BJ (cell line): ENCODE measurements at regions not wholly inside any gene's neighbourhood (a gene's known extent, or its start where the extent isn't known, plus 50 kb on each side); places are given as distances from the start of the nearest gene placed in this dataset.

Experiments used
- CTCF ChIA-PET: fragments of 350-600 bp; formaldehyde crosslinking; extraction: SDS; loops from one replicate; lab custom pipeline; 2021; ENCODE audit warnings: antibody characterized with exemption, inconsistent platforms; lab: Yijun Ruan, JAX
- POLR2A ChIA-PET: fragments of 300-600 bp; sonication (Branson Sonifier 250); formaldehyde crosslinking; extraction: SDS; loops from one replicate; lab custom pipeline; 2021; ENCODE audit warnings: antibody characterized with exemption; lab: Charles Lee
- DNase-seq: peaks from one replicate; pipeline ENCODE4 v3.0.0-alpha.2; 2011; ENCODE audit warnings: low read depth
- H3K27me3 ChIP-seq: 2 replicates; pipeline ENCODE4 v1.6.0; 2011; ENCODE audit warnings: low read length; ENCODE audit not compliant: control insufficient read depth, insufficient read depth
- H3K36me3 ChIP-seq: 2 replicates; pipeline ENCODE4 v1.5.1; 2011; ENCODE audit warnings: low read length; ENCODE audit not compliant: control insufficient read depth, insufficient read depth
- H3K4me3 ChIP-seq: 2 replicates; pipeline ENCODE4 v1.5.1; 2011; ENCODE audit warnings: low read depth, mild to moderate bottlenecking, control low read depth, low read length
- TF ChIP-seq, protein P1 (sequence below): IDR thresholded peaks from 2 replicates; pipeline ENCODE4 v1.5.1; 2011; ENCODE audit warnings: low read depth, mild to moderate bottlenecking, control low read depth, inconsistent platforms, low read length, moderate library complexity; ENCODE audit not compliant: insufficient read depth

DNA sequence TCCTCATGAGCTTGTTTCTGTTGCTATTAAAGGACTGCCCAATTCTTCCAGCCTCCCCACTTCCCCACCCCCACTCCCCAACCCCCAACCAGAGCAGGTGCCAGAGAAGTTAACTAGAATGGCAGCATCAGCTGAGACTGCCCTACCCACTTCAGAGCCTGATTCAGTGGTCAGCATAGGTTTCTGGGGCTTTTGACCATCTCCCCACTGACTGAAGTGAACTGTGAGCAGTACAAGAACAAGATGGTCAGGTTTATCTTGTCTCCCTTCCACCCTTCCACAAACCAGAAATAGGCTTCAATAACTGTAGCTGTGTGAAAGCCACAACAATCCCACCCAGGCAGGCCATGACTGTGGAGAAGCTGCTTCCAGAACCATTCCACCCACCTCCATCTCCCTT is 289.4 kb upstream of the SLC24A2 start:
- ChIA-PET POLR2A (no interaction called here), CTCF (no interaction called here)
- TF ChIP-seq, protein P1, sequence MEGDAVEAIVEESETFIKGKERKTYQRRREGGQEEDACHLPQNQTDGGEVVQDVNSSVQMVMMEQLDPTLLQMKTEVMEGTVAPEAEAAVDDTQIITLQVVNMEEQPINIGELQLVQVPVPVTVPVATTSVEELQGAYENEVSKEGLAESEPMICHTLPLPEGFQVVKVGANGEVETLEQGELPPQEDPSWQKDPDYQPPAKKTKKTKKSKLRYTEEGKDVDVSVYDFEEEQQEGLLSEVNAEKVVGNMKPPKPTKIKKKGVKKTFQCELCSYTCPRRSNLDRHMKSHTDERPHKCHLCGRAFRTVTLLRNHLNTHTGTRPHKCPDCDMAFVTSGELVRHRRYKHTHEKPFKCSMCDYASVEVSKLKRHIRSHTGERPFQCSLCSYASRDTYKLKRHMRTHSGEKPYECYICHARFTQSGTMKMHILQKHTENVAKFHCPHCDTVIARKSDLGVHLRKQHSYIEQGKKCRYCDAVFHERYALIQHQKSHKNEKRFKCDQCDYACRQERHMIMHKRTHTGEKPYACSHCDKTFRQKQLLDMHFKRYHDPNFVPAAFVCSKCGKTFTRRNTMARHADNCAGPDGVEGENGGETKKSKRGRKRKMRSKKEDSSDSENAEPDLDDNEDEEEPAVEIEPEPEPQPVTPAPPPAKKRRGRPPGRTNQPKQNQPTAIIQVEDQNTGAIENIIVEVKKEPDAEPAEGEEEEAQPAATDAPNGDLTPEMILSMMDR, result no peak
- no peaks in the 10 kb centered on the region for H3K27me3 ChIP-seq
- no peak for DNase-seq
- no peak overlapping the region for H3K4me3 ChIP-seq
- no peaks in the 10 kb centered on the region for H3K36me3 ChIP-seq

DNA sequence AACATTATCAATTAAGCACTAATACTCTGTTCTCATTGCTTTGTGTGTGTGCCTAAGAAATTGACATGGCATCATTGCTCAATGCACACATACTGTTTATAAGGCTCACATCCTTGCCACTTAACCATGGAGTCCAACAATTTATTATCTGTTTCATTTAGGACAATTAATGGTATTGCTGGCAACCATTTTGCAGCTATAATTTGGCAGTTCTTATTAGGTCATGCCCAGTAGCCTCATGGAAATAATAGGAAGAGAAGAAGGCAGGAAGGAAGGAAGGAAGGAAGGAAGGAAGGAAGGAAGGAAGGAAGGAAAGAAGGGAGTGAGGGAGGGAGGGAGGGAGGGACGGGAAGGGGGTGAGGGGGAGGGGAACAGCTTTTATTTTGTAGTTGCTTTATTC is 285.5 kb upstream of the SLC24A2 start:
- no peak overlapping the region for H3K4me3 ChIP-seq
- H3K36me3 ChIP-seq, result no peaks in the 10 kb centered on the region
- DNase-seq, result no peak
- POLR2A ChIA-PET, result no interaction called here
- no peaks in the 10 kb centered on the region for H3K27me3 ChIP-seq
- TF ChIP-seq, protein P1, result no peak
- CTCF ChIA-PET, result no interaction called here

DNA sequence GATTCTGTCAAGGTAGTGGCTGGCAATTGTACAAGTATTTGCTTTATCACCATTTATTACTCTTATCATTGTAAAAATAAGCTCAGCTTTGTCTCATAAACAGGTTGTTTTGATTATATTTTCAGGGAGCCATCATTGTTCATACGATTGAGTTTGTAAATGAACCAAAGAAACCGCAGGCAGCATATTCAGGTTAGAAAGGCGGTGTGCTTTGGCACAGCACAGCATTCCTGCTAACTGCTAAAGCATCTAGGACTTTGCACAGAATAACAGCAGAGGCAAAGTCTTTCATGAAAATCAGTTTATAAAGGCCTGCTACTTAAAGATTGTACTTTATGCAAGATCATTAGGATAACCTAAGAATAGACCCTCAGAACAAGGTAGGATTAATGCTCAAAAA is 281.5 kb upstream of the SLC24A2 start:
- Histone ChIP-seq H3K27me3 (no peaks in the 10 kb centered on the region), H3K4me3 (no peak overlapping the region), H3K36me3 (no peaks in the 10 kb centered on the region)
- CTCF ChIA-PET, result no interaction called here
- POLR2A ChIA-PET, result no interaction called here
- TF ChIP-seq, protein P1, result no peak
- no peak for DNase-seq

DNA sequence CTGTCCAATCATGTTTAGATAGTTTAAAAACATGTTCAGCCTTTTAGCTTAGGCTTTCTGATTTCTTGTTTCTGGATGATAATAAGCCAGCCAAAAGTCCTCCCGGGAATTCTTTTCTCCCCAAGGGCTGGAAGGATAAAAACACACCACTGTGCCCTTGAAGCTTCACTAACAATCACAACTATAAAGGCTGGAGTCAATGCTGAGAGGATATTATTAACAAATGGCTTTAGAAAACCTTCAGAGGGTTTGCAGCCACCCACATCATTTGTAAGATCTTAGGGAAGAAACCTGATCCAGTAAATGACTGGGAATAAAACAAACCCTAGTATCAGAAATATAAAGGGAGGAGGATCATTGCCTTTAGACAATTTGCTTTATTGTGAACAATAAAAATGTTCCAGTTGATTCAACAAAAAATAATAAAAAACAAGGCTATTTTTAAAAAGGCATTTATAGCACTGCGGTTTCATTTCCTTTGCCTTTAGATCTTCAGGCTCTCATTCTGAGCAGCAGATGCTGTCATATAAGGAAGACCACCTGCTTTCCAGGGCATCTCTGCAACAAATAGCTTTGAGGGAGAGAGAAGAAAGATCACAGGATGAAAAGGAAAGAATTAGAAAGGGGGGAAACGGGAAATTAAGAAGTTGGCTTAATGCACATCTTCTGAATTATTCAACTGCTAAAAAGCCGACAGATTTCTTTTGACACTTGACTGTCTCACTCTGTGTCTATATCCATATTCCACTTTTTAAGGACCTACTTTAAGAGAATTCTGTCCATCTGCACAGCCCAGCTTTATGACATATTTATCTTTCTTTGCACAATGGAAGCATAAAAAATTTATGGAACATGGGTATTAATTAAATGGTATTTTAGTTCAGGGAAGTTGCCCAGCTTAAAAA is 277.2 kb upstream of the SLC24A2 start:
- ChIA-PET CTCF (interaction anchor here (0.7 to 2.2 kb wide), 2 partner anchors 10 to 24 kb away, joined by 3 to 5 read pairs; no protein-coding TSS in a partner anchor), POLR2A (no interaction called here)
- Histone ChIP-seq H3K4me3 (no peak overlapping the region), H3K27me3 (no peaks in the 10 kb centered on the region), H3K36me3 (no peaks in the 10 kb centered on the region)
- TF ChIP-seq, protein P1, result no peak
- no peak for DNase-seq

DNA sequence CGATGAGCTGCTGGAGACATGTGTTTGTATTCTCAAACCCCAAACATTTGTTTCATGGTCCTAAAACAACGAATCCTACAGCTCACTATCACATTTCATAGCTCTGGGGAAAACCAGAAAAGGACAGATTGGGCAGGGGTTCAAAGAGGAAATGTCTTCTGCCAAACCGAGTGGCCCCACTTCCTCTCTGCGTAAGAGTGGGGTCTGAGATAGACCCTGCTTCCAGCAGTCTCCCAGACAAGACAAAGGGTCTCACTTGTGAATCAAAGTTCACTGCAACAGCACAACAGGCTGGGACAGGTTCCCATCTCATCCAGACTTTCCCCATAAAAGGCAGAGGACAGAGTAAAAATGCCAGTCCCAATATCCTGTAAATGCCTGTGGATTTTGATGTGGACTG is 276.2 kb upstream of the SLC24A2 start:
- no peak overlapping the region for H3K4me3 ChIP-seq
- TF ChIP-seq, protein P1, result no peak
- no peaks in the 10 kb centered on the region for H3K36me3 ChIP-seq
- ChIA-PET POLR2A (no interaction called here), CTCF (interaction anchor here (2.2 kb wide), 1 partner anchor 9 kb away, joined by 5 read pairs; no protein-coding TSS in a partner anchor)
- H3K27me3 ChIP-seq, result no peaks in the 10 kb centered on the region
- DNase-seq, result no peak
